ENCODE measurements at regions not wholly inside any gene's neighbourhood (a gene's known extent, or its start where the extent isn't known, plus 50 kb on each side); places are given as distances from the start of the nearest gene placed in this dataset.

DNA sequence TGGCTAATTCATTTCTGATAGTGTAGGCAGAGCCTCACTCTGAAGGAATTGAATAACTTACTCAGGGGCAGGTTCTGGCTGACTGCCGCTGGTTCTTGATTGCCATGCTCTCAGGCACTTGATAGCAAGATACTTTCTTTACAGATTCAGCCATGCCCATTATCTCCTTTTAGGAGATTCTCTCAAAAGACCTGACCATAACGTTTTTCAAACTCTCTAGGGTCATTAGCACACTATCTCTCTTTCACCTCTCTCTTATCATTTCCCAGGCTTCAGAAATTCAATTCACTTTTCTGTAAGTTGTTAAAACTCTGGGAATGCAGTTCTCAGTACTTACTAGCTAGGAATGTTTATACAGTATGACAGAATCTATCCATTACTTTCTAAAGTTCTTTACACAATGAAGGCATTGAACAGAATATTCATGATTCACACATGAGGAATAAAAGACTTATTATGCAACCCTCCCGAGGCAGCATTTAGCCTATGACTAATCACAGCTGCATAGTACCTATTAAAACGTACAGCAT is 850.3 kb upstream of the CADM2 start:
- Histone ChIP-seq H3K9ac (ENCODE audit: control insufficient read depth, insufficient read depth, low read length) (no peak overlapping the region), H3K36me3 (ENCODE audit: control insufficient read depth in 2 of 2, insufficient read depth in 2 of 2, low read length in 1 of 2) (no peaks in the 10 kb centered on the region), H3K79me2 (ENCODE audit: control insufficient read depth, insufficient read depth, low read length) (no peaks in the 10 kb centered on the region), H3K4me3 (no peak overlapping the region), H3K4me2 (ENCODE audit: control insufficient read depth, insufficient read depth) (no peak overlapping the region), H3K4me1 (ENCODE audit: control insufficient read depth, insufficient read depth, low read length) (no peaks in the 10 kb centered on the region), H3K9me3 (replicated peaks; ENCODE audit: control insufficient read depth, insufficient read depth, low read length) (no peaks in the 10 kb centered on the region), H4K20me1 (ENCODE audit: control insufficient read depth, insufficient read depth) (no peaks in the 10 kb centered on the region), H3K27me3 (replicated peaks in 1 of 2; ENCODE audit: control insufficient read depth in 2 of 2, insufficient read depth in 2 of 2, low read length in 1 of 2) (no peaks in the 10 kb centered on the region), H2AFZ (ENCODE audit: control insufficient read depth, low read depth, low read length) (no peak overlapping the region), H3K27ac (ENCODE audit: control insufficient read depth, insufficient read depth) (no peak overlapping the region)
- intact Hi-C loops (cut with micrococcal nuclease; ENCODE audit: unreplicated experiment) = no loop called here
- ChIA-PET POLR2A (no interaction called here), SMC1A (ENCODE audit: uncharacterized antibody, unreplicated experiment) (no interaction called here), RAD21 (ENCODE audit: unreplicated experiment) (no interaction called here), CTCF (no interaction called here)
- WGBS (ENCODE audit: insufficient coverage, insufficient replicate concordance, low lambda C conversion rate, missing lambda C conversion rate) = 9% methylated on average over 4 of the region's 4 CpGs
- in situ Hi-C loops (cut with MboI) = no loop called here
- BruUV-seq (replicated peaks) = no TSS peak
- DNase-seq (ENCODE audit: low read depth, low spot score) (no peak), FAIRE-seq (no peak), ATAC-seq (no peak)
- no peak for TF ChIP-seq CHD4 (IDR thresholded peaks at IDR 0.05)
- no peak for TF ChIP-seq KAT2A (conservative IDR thresholded peaks at IDR 0.05; ENCODE audit: control insufficient read depth, low read depth, low read length)
- TF ChIP-seq, protein P1, sequence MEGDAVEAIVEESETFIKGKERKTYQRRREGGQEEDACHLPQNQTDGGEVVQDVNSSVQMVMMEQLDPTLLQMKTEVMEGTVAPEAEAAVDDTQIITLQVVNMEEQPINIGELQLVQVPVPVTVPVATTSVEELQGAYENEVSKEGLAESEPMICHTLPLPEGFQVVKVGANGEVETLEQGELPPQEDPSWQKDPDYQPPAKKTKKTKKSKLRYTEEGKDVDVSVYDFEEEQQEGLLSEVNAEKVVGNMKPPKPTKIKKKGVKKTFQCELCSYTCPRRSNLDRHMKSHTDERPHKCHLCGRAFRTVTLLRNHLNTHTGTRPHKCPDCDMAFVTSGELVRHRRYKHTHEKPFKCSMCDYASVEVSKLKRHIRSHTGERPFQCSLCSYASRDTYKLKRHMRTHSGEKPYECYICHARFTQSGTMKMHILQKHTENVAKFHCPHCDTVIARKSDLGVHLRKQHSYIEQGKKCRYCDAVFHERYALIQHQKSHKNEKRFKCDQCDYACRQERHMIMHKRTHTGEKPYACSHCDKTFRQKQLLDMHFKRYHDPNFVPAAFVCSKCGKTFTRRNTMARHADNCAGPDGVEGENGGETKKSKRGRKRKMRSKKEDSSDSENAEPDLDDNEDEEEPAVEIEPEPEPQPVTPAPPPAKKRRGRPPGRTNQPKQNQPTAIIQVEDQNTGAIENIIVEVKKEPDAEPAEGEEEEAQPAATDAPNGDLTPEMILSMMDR (IDR thresholded peaks at IDR 0.05 in 2 of 3, conservative IDR thresholded peaks at IDR 0.05 in 1 of 3; ENCODE audit: control insufficient read depth in 2 of 3, extremely low read depth in 1 of 3, insufficient read depth in 1 of 3, low read depth in 3 of 3, low read length in 3 of 3) = no peak
- TF ChIP-seq NFYB (IDR thresholded peaks at IDR 0.05; ENCODE audit: insufficient read depth, low read depth, low read length) = no peak
- TF ChIP-seq CREB1 (IDR thresholded peaks at IDR 0.05; ENCODE audit: low read depth) = no peak
- TF ChIP-seq, protein P2, sequence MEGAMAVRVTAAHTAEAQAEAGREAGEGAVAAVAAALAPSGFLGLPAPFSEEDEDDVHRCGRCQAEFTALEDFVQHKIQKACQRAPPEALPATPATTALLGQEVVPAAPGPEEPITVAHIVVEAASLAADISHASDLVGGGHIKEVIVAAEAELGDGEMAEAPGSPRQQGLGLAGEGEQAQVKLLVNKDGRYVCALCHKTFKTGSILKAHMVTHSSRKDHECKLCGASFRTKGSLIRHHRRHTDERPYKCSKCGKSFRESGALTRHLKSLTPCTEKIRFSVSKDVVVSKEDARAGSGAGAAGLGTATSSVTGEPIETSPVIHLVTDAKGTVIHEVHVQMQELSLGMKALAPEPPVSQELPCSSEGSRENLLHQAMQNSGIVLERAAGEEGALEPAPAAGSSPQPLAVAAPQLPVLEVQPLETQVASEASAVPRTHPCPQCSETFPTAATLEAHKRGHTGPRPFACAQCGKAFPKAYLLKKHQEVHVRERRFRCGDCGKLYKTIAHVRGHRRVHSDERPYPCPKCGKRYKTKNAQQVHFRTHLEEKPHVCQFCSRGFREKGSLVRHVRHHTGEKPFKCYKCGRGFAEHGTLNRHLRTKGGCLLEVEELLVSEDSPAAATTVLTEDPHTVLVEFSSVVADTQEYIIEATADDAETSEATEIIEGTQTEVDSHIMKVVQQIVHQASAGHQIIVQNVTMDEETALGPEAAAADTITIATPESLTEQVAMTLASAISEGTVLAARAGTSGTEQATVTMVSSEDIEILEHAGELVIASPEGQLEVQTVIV (IDR thresholded peaks at IDR 0.05; ENCODE audit: borderline replicate concordance, partially characterized antibody) = no peak
- TF ChIP-seq HCFC1 (IDR thresholded peaks at IDR 0.05; ENCODE audit: low read length) = no peak
- no peak for TF ChIP-seq TCF12 (IDR thresholded peaks at IDR 0.05; ENCODE audit: low read depth, low read length)
- TF ChIP-seq MYC (IDR thresholded peaks at IDR 0.05; ENCODE audit: insufficient read depth, insufficient read length, insufficient replicate concordance, low read length, severe bottlenecking) = no peak
- TF ChIP-seq, protein P3, sequence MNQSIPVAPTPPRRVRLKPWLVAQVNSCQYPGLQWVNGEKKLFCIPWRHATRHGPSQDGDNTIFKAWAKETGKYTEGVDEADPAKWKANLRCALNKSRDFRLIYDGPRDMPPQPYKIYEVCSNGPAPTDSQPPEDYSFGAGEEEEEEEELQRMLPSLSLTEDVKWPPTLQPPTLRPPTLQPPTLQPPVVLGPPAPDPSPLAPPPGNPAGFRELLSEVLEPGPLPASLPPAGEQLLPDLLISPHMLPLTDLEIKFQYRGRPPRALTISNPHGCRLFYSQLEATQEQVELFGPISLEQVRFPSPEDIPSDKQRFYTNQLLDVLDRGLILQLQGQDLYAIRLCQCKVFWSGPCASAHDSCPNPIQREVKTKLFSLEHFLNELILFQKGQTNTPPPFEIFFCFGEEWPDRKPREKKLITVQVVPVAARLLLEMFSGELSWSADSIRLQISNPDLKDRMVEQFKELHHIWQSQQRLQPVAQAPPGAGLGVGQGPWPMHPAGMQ (IDR thresholded peaks at IDR 0.05; ENCODE audit: borderline replicate concordance) = no peak
- no peak for TF ChIP-seq SREBF2 (IDR thresholded peaks at IDR 0.05; ENCODE audit: low read length)
- no peak for TF ChIP-seq SREBF1 (IDR thresholded peaks at IDR 0.05; ENCODE audit: low read length)
- no peak for TF ChIP-seq CREM (IDR thresholded peaks at IDR 0.05; ENCODE audit: low read depth)
- TF ChIP-seq KDM1A (IDR thresholded peaks at IDR 0.05; ENCODE audit: borderline replicate concordance) = no peak

Data from GM12878 (cell line).